GM12878 (cell line): ENCODE measurements at regions not wholly inside any gene's neighbourhood (a gene's known extent, or its start where the extent isn't known, plus 50 kb on each side); places are given as distances from the start of the nearest gene placed in this dataset.

Experiments
- CBX5 ChIP-seq: sonication (generic); IDR thresholded peaks from 2 replicates; pipeline ENCODE4 v1.6.1; 2016; ENCODE audit warnings: low read depth, moderate library complexity, mild to moderate bottlenecking, inconsistent platforms
- CEBPB ChIP-seq, 2 experiments: fragments of 150-350 bp in 1 of 2; IDR thresholded peaks; 2 replicates each; pipeline ENCODE4 v1.6.1; 2012 to 2014; ENCODE audit warnings: low read depth in 2 of 2, low read length in 2 of 2, borderline replicate concordance in 1 of 2, inconsistent platforms in 1 of 2
- JUNB ChIP-seq: IDR thresholded peaks from 2 replicates; pipeline ENCODE4 v1.6.1; 2016; ENCODE audit warnings: antibody characterized with exemption, mild to moderate bottlenecking
- POLR2A ChIP-seq: IDR thresholded peaks from 2 replicates; pipeline ENCODE4 v1.6.1; 2011; ENCODE audit warnings: low read depth, mild to moderate bottlenecking, low read length
- TF ChIP-seq, protein P1 (sequence below), 3 experiments: IDR thresholded peaks in 2 of 3; conservative IDR thresholded peaks in 1 of 3; 2 replicates each; pipeline ENCODE4 v1.5.1; 2011; ENCODE audit warnings: low read depth in 3 of 3, low read length in 3 of 3, mild to moderate bottlenecking in 3 of 3, control low read depth in 2 of 3, moderate library complexity in 2 of 3, inconsistent platforms in 1 of 3, mixed read lengths in 1 of 3; ENCODE audit not compliant: control insufficient read depth in 2 of 3, insufficient read depth in 1 of 3; ENCODE audit errors: extremely low read depth in 1 of 3

DNA sequence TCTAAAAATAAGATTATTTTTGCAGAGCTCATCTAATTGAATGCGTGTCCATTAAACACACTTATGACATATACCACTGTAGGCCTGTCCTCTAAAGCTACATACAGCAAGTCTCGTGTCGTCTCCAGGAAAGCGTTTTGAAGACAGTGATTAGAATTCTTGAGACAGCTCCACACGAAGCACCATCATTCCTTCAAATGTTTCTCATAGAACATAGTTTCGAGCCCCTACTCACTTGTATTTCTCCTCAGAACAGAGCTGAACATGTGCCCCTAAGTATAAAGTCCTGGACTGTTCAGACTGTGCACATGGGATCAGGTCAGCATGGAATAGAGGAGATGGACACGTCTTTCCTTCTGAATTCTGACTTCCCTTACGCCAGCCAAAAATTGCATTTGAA lies 64.5 kb upstream of the HMGA2 start:
- TF ChIP-seq, protein P1, sequence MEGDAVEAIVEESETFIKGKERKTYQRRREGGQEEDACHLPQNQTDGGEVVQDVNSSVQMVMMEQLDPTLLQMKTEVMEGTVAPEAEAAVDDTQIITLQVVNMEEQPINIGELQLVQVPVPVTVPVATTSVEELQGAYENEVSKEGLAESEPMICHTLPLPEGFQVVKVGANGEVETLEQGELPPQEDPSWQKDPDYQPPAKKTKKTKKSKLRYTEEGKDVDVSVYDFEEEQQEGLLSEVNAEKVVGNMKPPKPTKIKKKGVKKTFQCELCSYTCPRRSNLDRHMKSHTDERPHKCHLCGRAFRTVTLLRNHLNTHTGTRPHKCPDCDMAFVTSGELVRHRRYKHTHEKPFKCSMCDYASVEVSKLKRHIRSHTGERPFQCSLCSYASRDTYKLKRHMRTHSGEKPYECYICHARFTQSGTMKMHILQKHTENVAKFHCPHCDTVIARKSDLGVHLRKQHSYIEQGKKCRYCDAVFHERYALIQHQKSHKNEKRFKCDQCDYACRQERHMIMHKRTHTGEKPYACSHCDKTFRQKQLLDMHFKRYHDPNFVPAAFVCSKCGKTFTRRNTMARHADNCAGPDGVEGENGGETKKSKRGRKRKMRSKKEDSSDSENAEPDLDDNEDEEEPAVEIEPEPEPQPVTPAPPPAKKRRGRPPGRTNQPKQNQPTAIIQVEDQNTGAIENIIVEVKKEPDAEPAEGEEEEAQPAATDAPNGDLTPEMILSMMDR (IDR thresholded peaks at IDR 0.05 in 2 of 3, conservative IDR thresholded peaks at IDR 0.05 in 1 of 3; ENCODE audit: control insufficient read depth in 2 of 3, extremely low read depth in 1 of 3, insufficient read depth in 1 of 3, low read depth in 3 of 3, low read length in 3 of 3), result no peak
- TF ChIP-seq POLR2A (no peak), CBX5 (no peak), CEBPB (IDR thresholded peaks at IDR 0.05; ENCODE audit: borderline replicate concordance in 1 of 2, low read depth in 2 of 2, low read length in 2 of 2) (no peak), JUNB (no peak)
